ENCODE measurements at regions not wholly inside any gene's neighbourhood (a gene's known extent, or its start where the extent isn't known, plus 50 kb on each side); places are given as distances from the start of the nearest gene placed in this dataset.
"Not testable (repeated sequence)": the region's sequence is repeated elsewhere in the genome, so short reads cannot be mapped to it uniquely, and the experiment has no call there.

- H3K4me3 ChIP-seq = no peak overlapping the region
- no peaks in the 10 kb centered on the region for H3K36me3 ChIP-seq
- no peaks in the 10 kb centered on the region for H3K9me3 ChIP-seq
- H3K27ac ChIP-seq = no peak overlapping the region
- H3K4me1 ChIP-seq = no peaks in the 10 kb centered on the region
- no peak for DNase-seq
- TF ChIP-seq, protein P1, sequence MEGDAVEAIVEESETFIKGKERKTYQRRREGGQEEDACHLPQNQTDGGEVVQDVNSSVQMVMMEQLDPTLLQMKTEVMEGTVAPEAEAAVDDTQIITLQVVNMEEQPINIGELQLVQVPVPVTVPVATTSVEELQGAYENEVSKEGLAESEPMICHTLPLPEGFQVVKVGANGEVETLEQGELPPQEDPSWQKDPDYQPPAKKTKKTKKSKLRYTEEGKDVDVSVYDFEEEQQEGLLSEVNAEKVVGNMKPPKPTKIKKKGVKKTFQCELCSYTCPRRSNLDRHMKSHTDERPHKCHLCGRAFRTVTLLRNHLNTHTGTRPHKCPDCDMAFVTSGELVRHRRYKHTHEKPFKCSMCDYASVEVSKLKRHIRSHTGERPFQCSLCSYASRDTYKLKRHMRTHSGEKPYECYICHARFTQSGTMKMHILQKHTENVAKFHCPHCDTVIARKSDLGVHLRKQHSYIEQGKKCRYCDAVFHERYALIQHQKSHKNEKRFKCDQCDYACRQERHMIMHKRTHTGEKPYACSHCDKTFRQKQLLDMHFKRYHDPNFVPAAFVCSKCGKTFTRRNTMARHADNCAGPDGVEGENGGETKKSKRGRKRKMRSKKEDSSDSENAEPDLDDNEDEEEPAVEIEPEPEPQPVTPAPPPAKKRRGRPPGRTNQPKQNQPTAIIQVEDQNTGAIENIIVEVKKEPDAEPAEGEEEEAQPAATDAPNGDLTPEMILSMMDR (IDR thresholded peaks at IDR 0.05) = no peak
- TF ChIP-seq POLR2A (IDR thresholded peaks at IDR 0.05) = no peak
- H3K27me3 ChIP-seq = no peaks in the 10 kb centered on the region
Observed at GRCh38 chr18:40249390-40250080, 1705.5 kb upstream of the PIK3C3 start.

DNA sequence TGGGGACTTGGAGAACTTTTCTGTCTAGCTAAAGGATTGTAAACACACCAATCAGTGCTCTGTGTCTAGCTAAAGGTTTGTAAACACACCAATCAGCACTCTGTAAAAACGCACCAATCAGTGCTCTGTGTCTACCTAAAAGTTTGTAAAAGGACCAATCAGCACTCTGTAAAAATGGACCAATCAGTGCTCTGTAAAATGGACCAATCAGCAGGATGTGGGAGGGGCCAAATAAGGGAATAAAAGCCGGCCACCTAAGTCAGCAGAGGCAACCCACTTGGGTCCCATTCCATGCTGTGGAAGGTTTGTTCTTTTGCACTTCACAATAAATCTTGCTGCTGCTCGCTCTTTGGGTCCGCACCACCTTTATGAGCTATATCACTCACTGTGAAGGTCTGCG, 1709.4 kb upstream of the PIK3C3 start:
- not testable (repeated sequence) for H3K27me3 ChIP-seq, H3K4me3 ChIP-seq, H3K9me3 ChIP-seq, H3K27ac ChIP-seq, DNase-seq, H3K4me1 ChIP-seq, H3K36me3 ChIP-seq

- Histone ChIP-seq H3K27ac (no peak overlapping the region), H3K4me1 (no peaks in the 10 kb centered on the region), H3K36me3 (no peaks in the 10 kb centered on the region), H3K9me3 (no peaks in the 10 kb centered on the region), H3K4me3 (no peak overlapping the region), H3K27me3 (no peaks in the 10 kb centered on the region)
- DNase-seq = no peak
- no peak for TF ChIP-seq POLR2A (IDR thresholded peaks at IDR 0.05)
Observed at GRCh38 chr18:40243607-40244006, 1711.4 kb upstream of the PIK3C3 start.

DNA sequence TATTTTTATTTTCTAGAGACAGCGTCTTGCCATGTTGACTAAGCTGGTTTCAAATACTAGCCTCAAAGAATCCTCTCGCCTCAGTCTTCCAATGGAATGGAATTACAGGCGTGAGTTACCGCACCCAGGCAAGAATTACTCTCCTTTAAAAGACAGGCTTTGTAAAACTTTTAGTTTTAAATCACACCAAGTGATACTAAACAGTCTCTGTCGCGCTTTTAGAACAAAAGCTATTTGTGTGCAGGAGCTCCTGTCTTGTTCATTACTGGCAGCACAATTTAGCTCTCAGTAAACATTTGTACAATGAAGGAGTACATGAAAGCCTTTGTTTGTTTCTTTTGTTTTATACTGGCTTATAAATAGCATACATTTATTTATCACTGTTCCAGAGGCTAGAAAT, 1719.2 kb upstream of the PIK3C3 start:
- Histone ChIP-seq H3K4me3 (no peak overlapping the region), H3K9me3 (no peaks in the 10 kb centered on the region), H3K27ac (no peak overlapping the region), H3K4me1 (no peaks in the 10 kb centered on the region), H3K27me3 (no peaks in the 10 kb centered on the region), H3K36me3 (no peaks in the 10 kb centered on the region)
- TF ChIP-seq POLR2A (IDR thresholded peaks at IDR 0.05) = no peak
- TF ChIP-seq, protein P1 (IDR thresholded peaks at IDR 0.05) = no peak
- DNase-seq = no peak

GRCh38 chr18:40235323-40235722, 1719.7 kb upstream of the PIK3C3 start:
- TF ChIP-seq POLR2A (IDR thresholded peaks at IDR 0.05) = no peak
- TF ChIP-seq, protein P1 (IDR thresholded peaks at IDR 0.05) = no peak
- no peak overlapping the region for H3K27ac ChIP-seq
- H3K4me3 ChIP-seq = no peak overlapping the region
- DNase-seq = no peak
- H3K36me3 ChIP-seq = no peaks in the 10 kb centered on the region
- no peaks in the 10 kb centered on the region for H3K4me1 ChIP-seq
- no peaks in the 10 kb centered on the region for H3K27me3 ChIP-seq
- no peaks in the 10 kb centered on the region for H3K9me3 ChIP-seq

DNA sequence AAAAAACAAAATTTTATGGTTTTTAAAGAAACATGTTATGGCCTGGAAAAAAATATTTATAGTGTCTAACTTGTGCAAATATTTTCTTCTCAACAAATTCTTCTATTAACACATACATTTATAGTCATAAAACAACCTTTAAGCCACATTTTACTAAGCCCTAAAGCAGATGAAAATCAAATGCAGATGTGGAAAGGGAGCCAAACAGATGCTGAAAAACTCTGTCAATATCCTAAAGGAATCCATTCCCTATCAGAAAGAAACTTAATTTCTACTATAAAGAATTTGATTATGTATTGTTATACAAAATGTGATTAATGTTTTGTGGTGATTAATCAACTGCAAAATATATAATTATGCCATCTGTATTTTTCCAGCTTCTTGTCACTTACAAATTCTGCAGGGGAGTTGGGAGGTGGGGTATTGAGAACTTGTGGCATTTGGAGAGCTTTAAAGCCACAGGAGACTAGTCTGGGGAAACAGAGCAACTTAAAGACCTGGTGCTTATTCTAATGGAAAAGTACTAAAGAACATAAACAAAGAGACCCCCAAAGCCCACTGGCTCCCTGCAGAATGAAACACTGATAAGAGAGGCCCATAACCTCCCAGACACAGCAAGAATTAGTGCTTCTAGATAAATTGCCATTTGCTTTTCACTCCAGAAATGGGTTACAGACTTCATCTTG, 1721.0 kb upstream of the PIK3C3 start:
- no peak for DNase-seq
- no peak for TF ChIP-seq POLR2A (IDR thresholded peaks at IDR 0.05)
- TF ChIP-seq, protein P1 (IDR thresholded peaks at IDR 0.05) = no peak
- Histone ChIP-seq H3K27me3 (no peaks in the 10 kb centered on the region), H3K36me3 (no peaks in the 10 kb centered on the region), H3K9me3 (no peaks in the 10 kb centered on the region), H3K4me3 (no peak overlapping the region), H3K27ac (no peak overlapping the region), H3K4me1 (no peaks in the 10 kb centered on the region)

Measured in Peyer's patch (tissue), 4 donors.